Calu3 (cell line): ENCODE measurements at regions not wholly inside any gene's neighbourhood (a gene's known extent, or its start where the extent isn't known, plus 50 kb on each side); places are given as distances from the start of the nearest gene placed in this dataset.

Experiments
- BruUV-seq: library from RNA; stranded (reverse); fragments of 400-500 nt; replicated peaks from 2 replicates; lab custom pipeline; 2021; lab: Mats Ljungman, UMichigan
- CTCF ChIA-PET: fragments of 300-600 bp; sonication (Branson Sonifier 250); formaldehyde crosslinking; loops from one replicate; lab custom pipeline; 2022; ENCODE audit warnings: antibody characterized with exemption; lab: Charles Lee
- DNase-seq: peaks from one replicate; pipeline ENCODE4 v3.0.0; 2022
- H3K27ac Mint-ChIP-seq: one replicate; pipeline ENCODE4 v1.8.0; 2022; ENCODE audit warnings: mixed read lengths; ENCODE audit not compliant: unreplicated experiment
- H3K27me3 Mint-ChIP-seq: one replicate; pipeline ENCODE4 v1.8.0; 2022; ENCODE audit warnings: mixed read lengths; ENCODE audit not compliant: unreplicated experiment
- H3K36me3 Mint-ChIP-seq: one replicate; pipeline ENCODE4 v1.8.0; 2022; ENCODE audit warnings: mild to moderate bottlenecking, moderate library complexity, mixed read lengths; ENCODE audit not compliant: insufficient read depth, unreplicated experiment
- H3K4me1 Mint-ChIP-seq: one replicate; pipeline ENCODE4 v1.8.0; 2022; ENCODE audit warnings: mild to moderate bottlenecking, low read depth, mixed read lengths; ENCODE audit not compliant: unreplicated experiment
- H3K4me3 Mint-ChIP-seq: one replicate; pipeline ENCODE4 v1.8.0; 2022; ENCODE audit warnings: mild to moderate bottlenecking, low read depth, moderate library complexity, mixed read lengths; ENCODE audit not compliant: unreplicated experiment
- H3K9me3 Mint-ChIP-seq: one replicate; pipeline ENCODE4 v1.8.0; 2022; ENCODE audit warnings: low read depth, mixed read lengths; ENCODE audit not compliant: unreplicated experiment
- intact Hi-C: fragments of 100-400 bp; cut with micrococcal nuclease; formaldehyde crosslinking; loops from one replicate; pipeline ENCODE4 v1.10.0; 2022; ENCODE audit not compliant: unreplicated experiment
- TF ChIP-seq, protein P1 (sequence below): fragments of 200-600 bp; IDR thresholded peaks from one replicate; pipeline ENCODE4 v1.8.0; 2022; ENCODE audit warnings: antibody characterized with exemption; ENCODE audit not compliant: unreplicated experiment

DNA sequence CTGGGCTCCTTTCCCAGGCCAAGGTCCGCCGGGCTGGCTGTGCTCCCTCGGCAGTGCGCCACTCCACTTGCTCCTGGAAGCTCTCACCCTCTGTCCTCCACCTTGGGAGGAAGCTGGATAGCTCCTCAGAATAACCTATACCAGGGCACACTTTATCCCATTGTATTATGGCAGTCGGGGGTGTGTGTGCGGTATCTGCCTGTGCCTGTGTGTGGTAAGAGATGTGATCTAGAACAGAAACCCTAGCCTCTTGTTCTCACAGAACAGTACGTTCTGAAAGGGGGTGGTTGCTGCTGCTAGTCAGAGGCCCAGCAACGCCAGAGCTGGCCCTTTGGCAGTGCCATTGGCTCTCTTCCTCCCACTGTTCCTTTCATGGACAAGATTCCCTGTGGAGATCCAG, 168.4 kb downstream of the TBXT start:
- BruUV-seq = no TSS peak
- TF ChIP-seq, protein P1, sequence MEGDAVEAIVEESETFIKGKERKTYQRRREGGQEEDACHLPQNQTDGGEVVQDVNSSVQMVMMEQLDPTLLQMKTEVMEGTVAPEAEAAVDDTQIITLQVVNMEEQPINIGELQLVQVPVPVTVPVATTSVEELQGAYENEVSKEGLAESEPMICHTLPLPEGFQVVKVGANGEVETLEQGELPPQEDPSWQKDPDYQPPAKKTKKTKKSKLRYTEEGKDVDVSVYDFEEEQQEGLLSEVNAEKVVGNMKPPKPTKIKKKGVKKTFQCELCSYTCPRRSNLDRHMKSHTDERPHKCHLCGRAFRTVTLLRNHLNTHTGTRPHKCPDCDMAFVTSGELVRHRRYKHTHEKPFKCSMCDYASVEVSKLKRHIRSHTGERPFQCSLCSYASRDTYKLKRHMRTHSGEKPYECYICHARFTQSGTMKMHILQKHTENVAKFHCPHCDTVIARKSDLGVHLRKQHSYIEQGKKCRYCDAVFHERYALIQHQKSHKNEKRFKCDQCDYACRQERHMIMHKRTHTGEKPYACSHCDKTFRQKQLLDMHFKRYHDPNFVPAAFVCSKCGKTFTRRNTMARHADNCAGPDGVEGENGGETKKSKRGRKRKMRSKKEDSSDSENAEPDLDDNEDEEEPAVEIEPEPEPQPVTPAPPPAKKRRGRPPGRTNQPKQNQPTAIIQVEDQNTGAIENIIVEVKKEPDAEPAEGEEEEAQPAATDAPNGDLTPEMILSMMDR = no peak
- peaks cover 41% of the 10 kb centered on the region for H3K27me3 Mint-ChIP-seq

DNA sequence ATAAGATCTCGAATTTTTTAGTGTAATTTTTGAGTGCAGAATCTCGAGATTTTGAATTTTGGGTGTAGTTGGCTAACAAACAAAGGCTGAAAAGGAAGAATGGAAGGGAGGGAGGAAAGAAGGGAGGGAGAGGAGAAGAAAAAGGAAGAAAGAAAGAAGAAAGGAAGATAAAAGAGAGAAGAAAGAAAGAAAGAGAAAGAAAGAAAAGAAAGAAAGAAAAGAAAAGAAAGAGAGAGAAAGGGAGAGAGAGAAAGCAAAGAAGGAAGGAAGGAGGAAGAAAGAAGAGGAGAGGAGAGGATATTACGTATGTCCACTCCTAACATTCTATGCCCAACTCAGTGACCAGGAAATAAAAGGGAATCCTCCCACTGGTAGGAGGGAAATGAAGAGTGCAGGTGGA, 169.6 kb downstream of the TBXT start:
- Mint-ChIP-seq H3K27me3 (peaks cover 29% of the 10 kb centered on the region), H3K4me3 (no peak overlapping the region), H3K9me3 (no peaks in the 10 kb centered on the region), H3K4me1 (no peaks in the 10 kb centered on the region), H3K27ac (no peak overlapping the region), H3K36me3 (no peaks in the 10 kb centered on the region)
- BruUV-seq = no TSS peak
- TF ChIP-seq, protein P1 = no peak
- DNase-seq = no peak
- intact Hi-C loops = no loop called here
- CTCF ChIA-PET = no interaction called here

More for the DNA sequence above, 168.4 kb downstream of the TBXT start:
- Mint-ChIP-seq H3K9me3 (no peaks in the 10 kb centered on the region), H3K27ac (no peak overlapping the region), H3K36me3 (no peaks in the 10 kb centered on the region), H3K4me1 (no peaks in the 10 kb centered on the region), H3K4me3 (no peak overlapping the region)
- intact Hi-C loops = no loop called here
- CTCF ChIA-PET = no interaction called here
- DNase-seq = no peak

DNA sequence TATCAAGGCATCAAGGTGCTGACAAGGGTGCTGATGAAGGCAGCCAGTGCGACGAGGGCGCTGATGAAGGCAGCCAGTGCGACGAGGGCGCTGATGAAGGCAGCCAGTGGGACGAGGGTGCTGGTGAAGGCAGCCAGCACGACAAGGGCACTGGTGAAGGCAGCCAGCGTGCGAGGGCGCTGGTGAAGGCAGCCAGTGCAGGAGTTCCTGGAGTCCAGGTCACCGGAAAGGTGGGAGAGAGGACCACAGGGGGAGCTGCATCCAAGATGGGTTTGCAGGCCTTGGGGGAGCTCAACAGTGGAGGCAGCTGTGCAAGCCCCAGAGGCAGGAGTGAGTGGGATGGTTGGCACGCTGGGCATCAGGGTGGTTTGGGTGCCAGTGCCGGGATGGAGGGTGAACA, 176.3 kb downstream of the TBXT start:
- H3K27ac Mint-ChIP-seq = no peak overlapping the region
- H3K27me3 Mint-ChIP-seq = peaks cover 53% of the 10 kb centered on the region
- no TSS peak for BruUV-seq
- intact Hi-C loops = no loop called here
- H3K9me3 Mint-ChIP-seq = peaks cover 2% of the 10 kb centered on the region
- CTCF ChIA-PET = no interaction called here
- H3K36me3 Mint-ChIP-seq = peaks cover 7% of the 10 kb centered on the region
- H3K4me1 Mint-ChIP-seq = peaks cover 12% of the 10 kb centered on the region
- H3K4me3 Mint-ChIP-seq = no peak overlapping the region
- no peak for DNase-seq
- TF ChIP-seq, protein P1 = no peak

DNA sequence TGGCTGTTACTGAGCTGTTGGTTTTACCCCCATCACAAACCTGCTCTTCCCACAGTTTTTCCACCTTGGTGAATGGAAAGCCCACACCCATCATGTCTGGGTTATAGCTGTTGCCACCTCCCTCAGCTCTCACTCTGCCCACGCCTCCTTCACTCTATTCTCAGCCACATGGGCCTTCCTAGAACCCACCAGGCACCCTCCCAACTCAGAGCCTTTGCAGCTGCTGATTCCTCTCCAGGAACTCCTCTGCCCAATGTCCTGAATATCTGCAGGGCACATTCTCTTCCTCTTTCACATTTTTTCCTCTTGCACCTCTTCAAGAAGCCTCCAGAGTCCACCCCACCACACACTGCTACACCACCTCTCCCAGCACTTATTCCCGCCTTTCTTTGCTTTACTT, 177.4 kb downstream of the TBXT start:
- TF ChIP-seq, protein P1 = no peak
- Mint-ChIP-seq H3K27ac (no peak overlapping the region), H3K27me3 (peaks cover 64% of the 10 kb centered on the region), H3K4me1 (peaks cover 12% of the 10 kb centered on the region), H3K4me3 (no peak overlapping the region), H3K9me3 (peaks cover 2% of the 10 kb centered on the region), H3K36me3 (peaks cover 7% of the 10 kb centered on the region)
- intact Hi-C loops = no loop called here
- CTCF ChIA-PET = no interaction called here
- BruUV-seq = no TSS peak
- DNase-seq = no peak
